HG03066 (cell line): ENCODE measurements at regions not wholly inside any gene's neighbourhood (a gene's known extent, or its start where the extent isn't known, plus 50 kb on each side); places are given as distances from the start of the nearest gene placed in this dataset.

ENCODE experiments used
- ATAC-seq: cut with Tn5 transposase; IDR thresholded peaks from one replicate; pipeline ENCODE4 v1.9.1; 2021; ENCODE audit warnings: low read depth; ENCODE audit not compliant: unreplicated experiment

DNA sequence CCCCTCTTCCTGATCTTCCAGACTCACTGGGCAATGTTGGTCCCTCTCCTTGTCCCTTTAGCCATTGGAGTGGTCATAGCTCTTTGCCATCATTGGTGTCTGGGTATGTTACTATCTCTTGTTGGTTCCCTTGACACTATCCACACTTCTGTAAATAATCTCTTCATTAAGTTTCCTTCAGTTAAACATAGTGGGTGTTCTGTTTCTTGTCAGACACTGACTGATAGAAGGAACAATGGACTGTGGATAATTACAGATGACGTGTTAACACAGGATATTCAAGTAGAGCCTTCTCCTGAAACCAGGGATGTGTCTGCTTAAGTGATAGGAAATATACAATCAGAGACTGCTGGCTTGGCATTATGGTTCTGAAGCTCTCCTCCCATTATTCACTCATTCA is 458.3 kb upstream of the USP24 start:
- ATAC-seq: no peak

DNA sequence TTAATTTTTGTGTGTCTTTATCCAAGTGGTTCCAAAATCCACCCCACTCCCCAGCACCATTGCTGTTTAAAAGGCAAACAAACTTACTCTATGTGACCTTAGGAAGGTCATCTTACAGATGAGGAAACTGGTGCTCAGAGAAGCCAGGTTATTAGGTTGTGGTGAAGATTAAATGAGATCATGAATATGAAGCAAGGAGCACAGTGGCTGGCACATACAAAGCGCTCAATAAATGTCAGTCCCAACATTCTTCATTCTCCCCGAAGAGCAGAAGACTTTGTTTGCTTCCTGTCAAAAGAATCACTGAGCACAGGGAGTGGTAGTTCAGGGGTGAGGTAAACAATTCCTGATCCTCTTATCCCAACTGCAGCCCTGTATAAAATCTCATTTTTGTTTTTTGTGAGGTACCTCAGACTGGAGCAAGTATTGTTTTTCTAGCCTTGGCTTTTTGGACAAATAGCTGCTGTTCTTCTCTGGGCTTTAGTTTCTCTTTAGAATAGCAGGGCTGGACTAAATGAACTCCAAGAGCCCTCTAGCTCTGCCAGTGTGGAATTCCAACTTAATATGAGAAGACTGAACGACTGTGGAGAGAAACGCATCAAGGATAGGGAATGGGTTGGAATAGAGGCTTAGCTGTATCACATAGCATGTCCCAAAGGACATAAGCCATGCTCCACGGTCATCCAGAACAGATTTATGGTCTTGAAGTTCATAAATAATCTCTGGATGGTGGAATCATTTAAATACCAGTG is 455.3 kb upstream of the USP24 start:
- no peak for ATAC-seq

DNA sequence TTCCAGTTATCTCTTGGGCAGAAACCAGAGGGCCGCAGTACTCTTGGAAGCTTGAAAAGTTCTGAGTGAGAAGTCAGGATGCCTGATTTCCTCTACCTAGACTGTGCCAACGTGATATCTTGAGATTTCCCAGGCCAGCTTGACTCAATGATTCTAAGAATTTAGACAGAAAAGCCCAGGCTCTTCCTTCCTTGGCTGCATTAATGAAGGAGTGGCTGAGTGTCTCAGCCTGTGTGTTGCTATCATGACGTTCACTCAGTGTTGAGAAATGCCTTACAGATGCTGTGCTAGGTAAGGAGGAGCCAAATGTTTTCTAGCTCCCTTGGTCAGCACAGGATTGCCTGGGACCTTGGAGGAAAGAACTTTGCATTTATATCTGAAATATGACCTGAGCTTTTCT is 454.1 kb upstream of the USP24 start:
- ATAC-seq: no peak

DNA sequence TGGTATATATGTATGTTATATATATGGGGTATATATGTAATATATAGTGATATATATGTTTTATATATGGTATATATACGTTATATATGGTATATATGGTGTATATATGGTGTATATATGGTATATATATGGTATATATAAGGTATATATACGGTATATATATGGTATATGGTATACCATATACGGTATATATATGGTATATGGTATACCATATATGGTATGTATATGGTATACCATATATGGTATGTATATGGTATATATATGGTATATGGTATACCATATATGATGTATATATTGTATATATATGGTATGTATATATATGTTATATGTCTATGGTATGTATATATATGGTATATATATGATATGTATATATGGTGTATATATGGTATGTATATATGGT is 447.7 kb upstream of the USP24 start:
- ATAC-seq: no peak

DNA sequence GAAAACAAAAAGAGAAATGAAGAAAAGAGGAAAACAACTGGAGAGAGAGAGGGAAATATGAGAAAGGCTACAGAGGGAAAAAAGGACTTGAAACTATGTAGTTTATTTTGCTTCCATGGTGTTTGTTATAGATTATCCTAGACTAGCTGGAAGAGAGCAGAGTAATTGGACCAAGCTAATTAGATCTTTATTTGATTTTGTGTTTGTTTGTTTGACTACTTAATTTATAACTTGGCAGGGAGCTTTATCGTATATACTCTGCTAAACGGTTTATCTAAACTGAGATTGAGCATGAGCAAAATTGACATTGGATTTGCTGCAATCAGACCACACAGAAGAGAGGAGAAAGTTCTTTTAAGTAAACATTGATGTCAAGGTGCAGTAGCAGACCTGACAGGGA is 443.8 kb upstream of the USP24 start:
- no peak for ATAC-seq

DNA sequence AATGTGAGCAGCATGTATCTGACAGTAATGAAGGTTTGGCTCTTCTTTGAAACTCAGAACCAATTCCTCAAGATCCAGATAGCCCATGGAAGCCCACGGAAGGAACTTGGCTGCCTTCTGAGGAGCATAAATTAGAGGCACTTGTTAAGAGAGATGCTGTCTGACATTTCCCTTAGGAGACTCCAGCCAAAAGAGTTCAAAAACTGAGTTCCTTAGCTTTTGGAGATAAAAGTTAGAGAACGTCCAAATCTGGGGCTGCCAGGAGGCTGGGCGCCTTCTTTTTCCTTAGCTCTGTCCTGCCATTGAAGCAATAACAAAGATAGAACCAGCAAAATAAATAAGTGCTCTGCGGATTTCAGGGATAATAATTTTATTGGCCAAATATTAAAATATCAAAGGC is 439.6 kb upstream of the USP24 start:
- no peak for ATAC-seq

DNA sequence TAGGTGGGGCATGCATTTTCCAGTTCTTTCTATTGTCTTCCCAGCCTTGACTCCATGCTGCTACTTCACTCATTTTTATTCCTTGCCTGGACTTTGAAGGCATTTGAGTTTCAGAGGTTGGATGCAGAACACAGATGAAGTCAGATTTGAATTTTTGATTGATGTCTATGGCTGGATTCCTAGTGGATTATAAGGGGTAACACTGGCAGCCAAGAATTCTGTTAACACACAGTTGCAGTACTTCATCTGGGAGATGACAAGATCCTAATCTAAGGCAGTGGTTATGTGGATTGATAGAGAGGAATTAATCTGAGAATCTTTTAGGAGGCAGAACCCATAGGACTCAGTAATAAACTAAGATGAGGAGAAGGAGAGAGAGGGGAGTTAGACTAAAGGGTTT is 439.0 kb upstream of the USP24 start:
- no peak for ATAC-seq

DNA sequence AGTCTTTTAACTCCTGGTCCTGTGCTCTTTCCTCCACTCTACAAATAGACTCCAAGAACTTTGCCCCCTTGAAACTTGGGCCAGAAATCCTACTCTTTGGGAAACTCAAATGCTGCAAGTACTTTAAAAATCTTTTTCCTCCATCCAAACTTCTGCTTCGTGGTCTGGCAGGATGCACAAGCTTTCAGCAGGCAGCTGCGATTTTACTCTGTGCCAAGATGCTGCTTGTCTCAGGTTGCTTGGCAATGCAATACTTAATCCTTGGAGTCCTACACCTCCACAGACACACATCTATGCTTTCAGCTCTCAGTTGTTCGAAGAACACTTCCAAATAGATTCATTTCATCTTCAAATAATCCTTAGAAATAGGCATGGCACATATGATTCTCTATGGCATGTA is 435.3 kb upstream of the USP24 start:
- no peak for ATAC-seq

DNA sequence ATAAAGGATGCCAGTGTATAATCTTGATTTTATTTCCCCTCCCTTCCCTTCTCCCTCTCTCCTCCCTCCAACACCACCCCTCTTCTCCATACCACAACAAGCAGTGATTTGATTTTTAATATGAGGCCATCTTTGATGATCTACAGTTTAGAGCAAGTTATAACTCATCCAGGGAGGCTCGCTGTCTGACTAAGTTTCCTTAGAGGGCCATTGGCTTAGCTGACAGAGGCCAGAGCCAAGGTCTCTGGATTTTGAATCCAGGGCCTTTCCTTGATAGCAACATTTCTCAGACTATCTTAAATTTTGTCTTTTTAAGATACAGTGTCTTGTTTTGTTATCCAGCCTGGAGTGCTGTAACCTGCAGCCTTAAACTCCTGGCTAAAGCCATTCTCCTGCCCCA is 431.0 kb upstream of the USP24 start:
- ATAC-seq: no peak

DNA sequence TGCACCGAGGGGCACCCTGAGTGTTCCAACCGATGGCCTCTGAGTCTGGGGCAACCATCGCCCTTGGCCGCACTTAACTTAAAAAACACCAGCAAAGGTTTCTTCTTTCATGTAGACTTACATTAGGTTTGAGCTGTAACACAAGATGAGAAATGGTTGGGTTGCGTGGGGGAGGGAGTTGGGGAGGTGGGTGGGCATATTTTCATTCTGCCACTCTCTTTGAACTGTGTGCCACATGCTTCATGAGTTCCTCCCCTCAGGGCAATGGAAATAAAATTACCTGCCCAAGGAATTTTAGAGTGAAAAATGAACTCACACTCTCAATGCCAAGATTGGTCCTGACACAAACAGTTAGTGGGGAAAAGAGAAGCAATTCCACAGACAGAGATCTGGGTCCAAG is 430.1 kb upstream of the USP24 start:
- ATAC-seq: no peak

DNA sequence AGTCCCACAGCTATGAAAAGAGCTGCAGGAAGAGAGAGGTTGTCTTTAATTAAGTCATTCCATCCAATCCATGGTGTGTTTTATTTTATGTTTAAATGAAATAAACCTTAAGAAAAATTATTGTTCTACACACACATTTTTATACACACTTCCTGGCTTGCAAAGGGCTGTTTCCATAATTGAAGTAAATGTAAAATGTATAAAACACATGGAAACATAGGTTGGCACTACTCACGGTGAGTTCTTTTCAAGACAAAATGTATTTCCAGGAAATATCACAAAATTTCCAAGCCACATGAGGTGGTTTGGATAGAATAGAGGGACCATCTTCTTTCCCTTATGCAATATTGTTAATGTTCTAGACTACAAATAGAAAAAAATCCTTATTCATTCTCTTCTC is 426.8 kb upstream of the USP24 start:
- no peak for ATAC-seq

DNA sequence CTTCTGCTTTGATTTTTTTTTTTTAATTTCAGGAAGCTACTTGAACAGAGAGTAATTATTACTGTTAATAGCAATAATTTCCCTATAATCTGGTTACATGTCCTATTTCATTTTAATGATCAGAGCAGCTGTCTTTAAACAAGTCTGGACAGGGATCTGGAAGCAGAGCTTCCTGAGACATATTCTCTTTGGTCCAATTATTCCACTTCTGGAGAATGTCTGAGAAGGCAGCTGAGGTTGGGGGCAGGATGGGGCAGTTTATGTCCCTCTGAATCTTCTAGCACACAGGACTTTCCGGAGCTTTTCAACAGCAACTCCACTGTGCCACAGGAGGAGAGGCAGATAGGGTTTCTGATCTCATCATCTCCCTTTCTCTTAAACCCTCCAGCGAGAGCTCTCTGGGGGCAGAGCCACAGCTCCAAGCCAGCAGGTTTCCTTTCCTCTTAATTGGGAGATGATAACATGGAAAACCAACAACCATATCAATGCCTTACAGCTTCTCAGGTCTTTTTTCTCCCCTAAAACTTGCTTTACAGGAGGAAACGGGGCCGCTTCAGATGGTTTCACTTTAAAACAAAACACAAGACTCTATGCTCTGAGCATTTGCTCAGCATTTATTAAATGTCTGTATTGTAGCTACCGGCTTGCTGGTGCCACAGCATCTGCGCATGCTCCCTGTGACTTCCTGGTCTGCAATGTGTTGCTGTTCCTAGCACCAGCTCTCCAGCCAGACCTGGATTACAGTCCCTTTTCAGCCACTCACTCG is 425.7 kb upstream of the USP24 start:
- peak; percentile 82 for ATAC-seq

DNA sequence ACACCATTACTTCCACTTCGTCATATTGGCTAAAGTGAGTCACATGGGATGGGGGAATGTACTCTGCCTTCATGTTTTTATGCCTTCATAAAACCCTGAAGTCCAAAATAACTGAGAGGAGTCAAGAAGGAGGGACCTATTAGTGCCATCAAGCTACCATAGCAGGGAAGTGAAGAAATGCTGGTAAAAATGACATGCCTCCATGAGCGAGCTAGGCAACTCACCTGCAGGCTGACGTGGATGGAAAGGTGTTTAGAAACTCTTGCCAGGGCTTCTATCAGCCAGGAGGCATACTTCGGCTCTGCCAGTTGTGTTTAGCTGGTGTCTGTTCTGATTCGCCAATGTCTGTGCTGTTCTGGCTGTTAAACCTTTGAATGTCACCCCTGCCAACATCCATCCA is 424.4 kb upstream of the USP24 start:
- no peak for ATAC-seq

DNA sequence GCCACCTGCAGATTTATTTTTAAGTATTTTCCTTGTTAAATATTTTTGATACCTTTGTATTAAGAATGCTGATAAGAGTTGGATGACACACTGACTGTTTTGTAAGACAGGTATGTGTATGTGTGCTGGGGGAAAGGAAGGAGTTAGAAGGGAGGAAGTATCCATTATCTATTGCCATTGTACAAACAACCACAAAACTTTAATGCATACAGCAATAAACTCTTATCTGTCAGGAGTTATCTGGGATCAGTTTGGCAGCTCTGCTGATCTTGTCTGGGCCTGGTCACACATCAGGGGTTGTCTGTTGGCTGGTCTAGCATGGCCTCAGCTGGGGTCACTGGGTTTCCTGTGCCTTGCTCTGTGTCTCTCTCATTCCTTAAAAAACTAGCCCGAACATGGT is 423.9 kb upstream of the USP24 start:
- ATAC-seq: no peak

DNA sequence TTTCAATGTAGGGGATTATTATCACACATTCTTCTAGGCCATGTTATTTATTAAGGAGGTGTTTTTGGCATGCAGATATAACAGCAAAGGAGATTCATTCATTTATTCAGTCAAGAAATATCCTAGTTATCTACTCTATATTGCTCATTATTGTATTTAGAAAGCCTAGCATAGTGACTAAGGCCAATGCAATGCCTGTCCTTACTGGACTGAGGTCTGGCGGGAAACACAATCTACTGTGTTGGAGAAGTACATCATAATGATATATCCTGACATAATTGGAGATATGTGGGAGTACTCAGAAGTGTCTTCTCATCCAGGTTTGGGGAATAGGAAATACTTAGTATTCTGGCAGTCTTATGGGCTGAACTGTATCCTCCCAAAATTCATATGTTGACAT is 421.5 kb upstream of the USP24 start:
- no peak for ATAC-seq

DNA sequence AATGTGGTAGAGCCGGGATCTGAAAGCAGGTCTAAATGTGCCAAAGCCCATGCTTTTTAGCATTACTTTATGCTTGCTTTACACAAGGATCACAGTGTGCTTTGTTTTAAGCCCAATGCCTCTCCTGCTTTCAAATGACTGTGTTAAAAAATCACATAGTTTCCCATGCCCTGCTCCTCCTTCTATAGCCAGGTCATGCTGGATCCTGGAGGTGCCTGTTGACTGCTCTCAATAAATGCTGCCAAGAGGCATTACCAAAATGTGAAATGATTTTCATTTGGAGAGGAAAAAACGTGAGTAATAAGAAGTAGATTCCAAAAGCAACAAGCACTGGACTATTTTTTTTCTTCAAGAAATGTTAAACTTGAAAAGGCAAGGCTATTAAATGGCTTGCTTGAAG is 420.7 kb upstream of the USP24 start:
- no peak for ATAC-seq

DNA sequence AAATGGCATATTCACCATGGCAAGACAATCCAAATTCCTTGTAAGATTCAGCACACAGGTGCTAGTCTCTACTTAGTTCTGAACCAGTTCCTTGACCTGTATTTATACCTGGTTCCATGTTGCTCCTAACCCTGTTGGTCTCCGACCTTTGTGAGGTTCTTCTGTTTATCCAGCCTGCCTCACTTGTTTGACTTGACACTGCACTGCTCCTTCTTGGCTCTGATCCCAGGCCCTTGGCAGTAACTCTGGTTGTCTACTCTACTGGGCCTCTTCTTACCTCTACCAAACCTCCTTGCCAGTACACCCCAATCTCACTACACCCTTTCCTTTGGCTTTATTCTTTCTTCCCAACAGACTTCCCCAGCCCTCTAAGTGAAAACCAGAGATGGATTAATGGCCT is 419.4 kb upstream of the USP24 start:
- no peak for ATAC-seq

DNA sequence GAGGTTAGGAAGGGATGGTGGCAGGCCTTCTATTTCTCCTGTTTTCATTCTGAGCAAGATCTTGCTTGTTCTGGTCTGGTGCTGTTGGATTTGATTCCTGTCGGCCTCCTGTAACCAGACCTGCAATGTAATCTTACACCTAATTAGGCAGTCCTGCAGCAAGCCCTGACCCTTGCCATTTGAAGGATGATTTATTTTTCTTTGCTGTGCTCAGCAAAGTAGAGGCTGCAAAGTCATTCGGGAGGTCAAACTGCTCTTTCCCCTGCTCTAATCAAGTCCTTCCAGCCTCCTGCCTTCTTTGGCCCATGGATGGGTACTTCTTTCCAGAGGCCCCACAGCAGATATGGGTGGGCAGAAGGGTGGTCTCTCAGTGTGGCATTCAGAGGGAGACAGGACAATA is 417.7 kb upstream of the USP24 start:
- no peak for ATAC-seq

DNA sequence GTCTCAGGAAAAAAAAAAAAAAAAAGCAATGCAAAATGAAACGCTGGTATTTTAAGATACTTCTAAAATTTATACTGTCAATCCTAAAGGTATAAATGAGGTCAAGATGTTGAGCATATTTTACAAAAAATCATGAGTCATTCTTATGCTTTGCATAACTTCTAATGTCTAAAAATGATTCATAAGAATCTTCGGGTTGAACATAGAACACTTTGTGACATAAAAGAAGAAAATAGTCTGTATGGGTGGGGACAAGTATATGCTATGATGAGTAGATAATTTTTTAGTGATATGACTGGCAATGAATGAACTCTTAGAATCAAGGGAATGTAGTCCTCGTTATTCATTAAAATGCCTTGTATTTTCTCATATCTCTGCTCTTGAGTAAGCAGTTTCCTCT is 416.9 kb upstream of the USP24 start:
- ATAC-seq: no peak

DNA sequence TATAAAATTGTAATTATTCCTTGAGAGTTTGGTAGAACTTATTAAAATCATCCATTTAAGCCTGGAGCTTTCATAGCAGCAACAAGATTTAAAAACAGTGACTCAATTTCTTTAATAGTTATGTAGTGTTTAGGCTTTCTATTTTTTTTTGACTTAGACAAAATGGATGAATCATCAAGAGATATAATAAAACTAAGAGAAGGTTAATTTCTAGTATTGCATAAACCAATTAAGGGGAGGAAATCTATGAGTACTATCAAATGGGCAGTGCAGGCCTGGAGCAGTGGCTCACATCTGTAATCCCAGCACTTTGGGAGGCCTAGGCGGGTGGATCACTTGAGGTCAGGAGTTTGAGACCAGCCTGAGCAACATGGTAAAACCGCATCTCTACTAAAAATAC is 416.3 kb upstream of the USP24 start:
- no peak for ATAC-seq

DNA sequence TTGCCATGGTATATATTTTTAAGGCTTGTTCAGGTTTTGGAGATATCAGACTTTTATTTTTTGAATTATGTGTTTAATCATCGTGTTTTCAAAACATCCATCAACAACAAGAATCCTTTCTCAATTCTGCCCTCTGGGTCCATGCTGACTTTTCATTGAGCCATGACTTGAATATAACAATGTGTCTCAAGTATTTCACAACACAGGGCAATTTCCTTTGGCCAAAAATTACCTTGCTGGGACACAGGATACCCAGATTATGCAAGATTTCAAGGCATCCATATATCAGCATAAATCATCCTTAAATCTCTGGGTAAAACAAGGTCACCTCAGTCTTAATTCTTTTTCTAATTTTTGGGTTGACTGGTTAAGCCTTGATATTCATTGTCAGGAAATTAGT is 411.2 kb upstream of the USP24 start:
- ATAC-seq: no peak

DNA sequence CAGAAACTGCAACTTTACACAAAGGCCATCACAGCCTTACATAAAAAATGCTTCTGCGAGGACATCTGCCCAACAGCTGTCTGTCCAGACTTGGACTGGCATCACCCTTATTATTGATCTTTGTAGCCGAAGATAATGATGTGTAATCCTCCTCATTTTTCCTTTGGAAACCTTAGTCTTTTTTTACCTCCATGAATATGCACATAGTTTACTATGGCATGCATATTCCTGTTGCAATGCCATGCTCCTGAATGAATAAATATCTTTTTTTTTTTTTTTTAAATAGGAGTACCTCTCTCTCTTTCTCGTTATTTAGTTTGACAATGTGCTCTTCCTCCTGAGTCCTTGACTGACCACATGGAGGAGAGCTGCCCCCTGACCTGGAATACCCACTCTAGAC is 409.6 kb upstream of the USP24 start:
- ATAC-seq: no peak
